ENCODE measurements at regions not wholly inside any gene's neighbourhood (a gene's known extent, or its start where the extent isn't known, plus 50 kb on each side); places are given as distances from the start of the nearest gene placed in this dataset.

DNA sequence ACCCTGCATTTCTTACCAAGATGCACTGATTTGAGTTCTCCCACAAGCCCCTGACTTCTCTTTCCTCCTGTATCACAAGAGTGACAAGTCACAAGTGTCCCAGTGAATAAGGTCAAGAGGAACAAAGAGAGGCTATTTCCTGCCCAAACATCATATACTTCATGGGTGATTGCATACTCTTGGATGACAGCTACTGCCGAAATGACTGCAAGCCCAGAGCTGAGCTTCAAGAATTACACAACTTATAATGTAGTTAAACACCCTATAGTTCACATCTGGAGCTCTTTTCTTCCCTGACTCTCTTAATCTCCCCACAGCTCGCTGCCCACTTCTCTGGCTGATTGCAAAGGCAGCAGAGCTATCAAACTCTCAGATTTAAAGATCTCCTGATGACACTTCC, 289.7 kb upstream of the PARD3B start:
- Mint-ChIP-seq H3K36me3 (no peaks in the 10 kb centered on the region), H3K27me3 (peaks cover 2% of the 10 kb centered on the region), H3K4me1 (ENCODE audit: low read depth) (no peaks in the 10 kb centered on the region), H3K27ac (no peak overlapping the region), H3K9me3 (ENCODE audit: low read depth) (no peaks in the 10 kb centered on the region), H3K4me3 (no peak overlapping the region)

DNA sequence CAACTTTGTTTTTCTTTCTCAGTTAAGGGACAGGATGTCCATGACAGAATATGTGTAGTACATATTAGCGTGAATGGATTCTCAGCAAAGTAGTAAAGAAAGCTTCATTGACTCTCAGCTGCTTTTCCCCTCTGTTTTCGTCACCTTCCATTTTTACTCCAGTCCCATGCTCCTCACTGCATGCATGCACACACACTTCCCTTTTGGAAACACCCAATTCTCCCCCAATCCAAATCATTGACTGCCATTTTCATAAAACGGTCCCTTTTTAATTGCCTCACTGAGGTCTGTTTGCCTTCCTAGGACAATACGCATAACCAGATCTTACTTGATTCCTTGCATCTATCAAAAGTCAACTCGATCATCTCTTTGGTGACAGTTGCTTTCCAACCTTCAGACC, 287.5 kb upstream of the PARD3B start:
- Mint-ChIP-seq H3K4me1 (ENCODE audit: low read depth) (no peaks in the 10 kb centered on the region), H3K9me3 (ENCODE audit: low read depth) (no peaks in the 10 kb centered on the region), H3K36me3 (no peaks in the 10 kb centered on the region), H3K4me3 (no peak overlapping the region), H3K27ac (no peak overlapping the region), H3K27me3 (peaks cover 3% of the 10 kb centered on the region)

DNA sequence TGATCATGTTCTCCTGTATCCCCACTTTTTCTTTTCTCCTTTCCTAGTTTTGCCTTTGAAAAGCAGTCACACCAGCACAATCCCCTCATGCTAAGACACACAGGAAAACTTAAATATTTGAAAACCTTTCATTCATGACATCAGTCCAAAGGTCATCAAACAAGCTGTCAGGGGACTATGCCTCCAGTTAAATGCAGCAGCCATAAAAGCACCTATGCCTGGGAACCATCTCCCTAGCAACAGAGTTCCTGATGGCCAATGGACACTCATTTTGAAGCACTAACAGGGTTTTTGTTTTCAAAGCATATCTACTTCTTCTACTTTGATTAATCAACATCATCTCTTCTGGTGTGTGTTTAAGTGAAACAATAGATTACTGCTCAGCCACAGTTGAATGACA, 286.4 kb upstream of the PARD3B start:
- Mint-ChIP-seq H3K27me3 (peaks cover 8% of the 10 kb centered on the region), H3K4me3 (no peak overlapping the region), H3K9me3 (ENCODE audit: low read depth) (no peaks in the 10 kb centered on the region), H3K27ac (no peak overlapping the region), H3K36me3 (no peaks in the 10 kb centered on the region), H3K4me1 (ENCODE audit: low read depth) (no peaks in the 10 kb centered on the region)

DNA sequence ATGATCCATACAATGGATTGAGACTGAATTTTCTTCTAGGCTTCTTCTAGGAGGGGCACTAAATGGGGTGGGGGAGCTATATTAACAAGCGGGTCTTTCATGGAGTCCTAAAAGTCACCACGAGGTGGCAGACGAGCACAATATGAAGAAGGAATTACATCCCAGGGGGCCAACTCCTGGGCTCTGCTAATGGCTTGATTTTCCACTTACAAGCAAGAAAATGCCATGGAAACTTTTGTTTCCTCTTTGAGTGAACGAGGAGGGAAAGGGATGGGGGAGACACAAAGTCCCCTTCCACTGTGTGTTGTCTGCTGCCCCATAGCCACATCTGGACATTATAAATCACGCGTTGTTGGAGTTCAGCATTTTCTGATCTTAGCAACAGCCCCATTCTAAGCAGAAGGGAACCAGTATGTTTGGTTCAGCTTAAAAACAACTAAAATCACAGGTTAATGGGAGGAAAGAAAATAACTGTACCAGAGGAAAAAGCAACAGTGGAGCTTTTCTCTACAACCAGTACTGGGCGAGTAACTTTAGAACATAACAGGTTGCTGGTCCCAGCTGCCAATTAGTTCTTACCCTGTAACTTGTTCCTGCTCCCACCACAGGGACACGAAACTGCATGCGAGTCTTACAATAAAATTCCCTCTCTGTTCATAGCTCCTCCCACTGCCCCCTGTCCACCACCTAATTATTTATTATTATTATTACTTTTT, 285.0 kb upstream of the PARD3B start:
- Mint-ChIP-seq H3K4me3 (no peak overlapping the region), H3K9me3 (ENCODE audit: low read depth) (no peaks in the 10 kb centered on the region), H3K36me3 (no peaks in the 10 kb centered on the region), H3K27ac (no peak overlapping the region), H3K27me3 (peaks cover 11% of the 10 kb centered on the region), H3K4me1 (ENCODE audit: low read depth) (no peaks in the 10 kb centered on the region)

DNA sequence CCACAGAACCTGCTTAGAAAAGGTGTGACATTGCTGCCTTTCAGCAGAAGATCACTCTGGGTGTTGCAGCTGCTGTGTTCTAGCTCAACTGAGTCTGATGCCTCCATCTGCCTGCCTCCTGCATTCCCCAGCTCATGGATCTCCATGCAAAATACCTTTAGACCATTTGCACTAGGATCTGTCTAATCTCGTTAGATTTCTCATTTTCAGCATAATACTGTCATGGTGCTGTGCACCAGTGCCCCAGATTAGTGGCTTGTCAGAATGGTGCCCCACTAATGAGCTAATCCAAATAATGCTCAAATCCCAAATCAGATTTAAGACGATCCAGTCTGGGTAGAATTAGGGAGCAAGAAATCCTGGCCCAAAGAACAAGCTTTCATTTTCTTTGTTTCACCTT, 284.4 kb upstream of the PARD3B start:
- Mint-ChIP-seq H3K4me1 (ENCODE audit: low read depth) (no peaks in the 10 kb centered on the region), H3K27ac (no peak overlapping the region), H3K9me3 (ENCODE audit: low read depth) (no peaks in the 10 kb centered on the region), H3K27me3 (peaks cover 11% of the 10 kb centered on the region), H3K4me3 (no peak overlapping the region), H3K36me3 (no peaks in the 10 kb centered on the region)

DNA sequence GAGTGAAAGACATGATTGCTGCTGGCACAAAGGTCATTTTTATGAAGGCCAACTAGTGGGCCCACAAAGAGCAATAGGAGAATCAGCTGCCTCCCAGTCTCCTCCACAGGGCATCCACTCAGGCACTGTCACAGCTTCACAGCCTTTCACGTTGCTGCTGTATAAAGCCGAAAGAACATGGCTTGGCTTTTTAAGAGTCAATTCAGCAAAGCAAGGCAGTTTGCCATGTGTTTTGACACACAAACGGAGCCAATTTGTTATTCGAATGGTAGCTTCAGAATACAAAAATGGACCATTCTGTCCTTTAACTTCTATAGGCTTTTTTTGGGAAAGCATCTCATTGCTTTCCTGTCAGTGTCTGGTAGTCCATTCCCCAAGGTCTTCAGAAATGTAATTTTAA, 283.4 kb upstream of the PARD3B start:
- Mint-ChIP-seq H3K4me1 (ENCODE audit: low read depth) (no peaks in the 10 kb centered on the region), H3K27ac (no peak overlapping the region), H3K36me3 (no peaks in the 10 kb centered on the region), H3K9me3 (ENCODE audit: low read depth) (no peaks in the 10 kb centered on the region), H3K27me3 (peaks cover 15% of the 10 kb centered on the region), H3K4me3 (no peak overlapping the region)

DNA sequence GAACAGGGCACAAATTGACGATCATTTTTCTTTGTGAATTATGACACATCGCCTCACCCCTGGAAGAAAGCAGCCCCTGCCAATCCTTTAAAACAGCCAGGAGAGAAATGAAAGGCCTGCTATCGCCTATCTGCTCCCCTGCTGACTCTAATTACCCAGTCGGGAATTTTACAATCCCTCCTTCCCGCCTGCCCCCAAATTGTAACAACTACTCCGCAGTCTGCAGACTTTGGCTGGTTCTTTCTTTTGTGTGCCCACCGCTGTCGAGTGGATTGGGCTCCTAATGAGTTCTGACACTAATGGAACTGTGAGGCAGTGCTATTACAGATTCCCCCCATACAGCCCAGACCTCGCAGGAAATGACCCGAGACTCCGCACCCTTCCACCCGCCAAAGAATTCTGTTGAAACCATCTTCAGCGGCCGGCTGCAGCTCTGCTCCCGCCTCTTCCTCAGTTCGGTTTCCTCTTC, 281.2 kb upstream of the PARD3B start:
- H3K9me3 Mint-ChIP-seq (ENCODE audit: low read depth): no peaks in the 10 kb centered on the region
- H3K27ac Mint-ChIP-seq: no peak overlapping the region
- H3K4me1 Mint-ChIP-seq (ENCODE audit: low read depth): no peaks in the 10 kb centered on the region
- no peaks in the 10 kb centered on the region for H3K36me3 Mint-ChIP-seq
- peaks cover 18% of the 10 kb centered on the region for H3K27me3 Mint-ChIP-seq
- H3K4me3 Mint-ChIP-seq: no peak overlapping the region

DNA sequence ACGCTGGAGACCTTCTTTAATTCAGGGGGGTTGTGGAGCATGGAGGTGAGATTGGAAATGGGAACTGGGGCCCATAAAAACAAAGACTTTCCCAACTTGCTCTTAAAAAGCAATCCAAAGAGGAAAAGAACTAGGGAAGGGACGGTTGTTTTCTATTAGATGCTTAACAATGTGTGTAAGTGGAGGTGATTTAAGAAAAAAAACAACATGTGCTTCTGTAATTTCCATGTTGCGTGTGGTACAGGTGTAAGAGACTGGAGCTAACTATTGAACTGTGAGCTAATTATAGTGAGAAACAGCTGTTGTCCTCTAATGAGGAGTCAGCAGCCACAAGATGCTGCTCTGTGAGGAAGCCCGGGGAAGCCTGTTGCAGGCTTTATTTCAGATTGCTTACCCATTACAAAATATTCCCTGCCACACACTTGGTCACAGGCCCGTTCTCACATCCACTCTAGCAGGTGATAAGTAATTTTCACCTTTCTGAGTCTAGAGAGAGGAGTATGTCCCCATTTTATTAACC, 280.6 kb upstream of the PARD3B start:
- Mint-ChIP-seq H3K4me1 (ENCODE audit: low read depth) (no peaks in the 10 kb centered on the region), H3K4me3 (no peak overlapping the region), H3K27me3 (peaks cover 18% of the 10 kb centered on the region), H3K36me3 (no peaks in the 10 kb centered on the region), H3K27ac (no peak overlapping the region), H3K9me3 (ENCODE audit: low read depth) (no peaks in the 10 kb centered on the region)

DNA sequence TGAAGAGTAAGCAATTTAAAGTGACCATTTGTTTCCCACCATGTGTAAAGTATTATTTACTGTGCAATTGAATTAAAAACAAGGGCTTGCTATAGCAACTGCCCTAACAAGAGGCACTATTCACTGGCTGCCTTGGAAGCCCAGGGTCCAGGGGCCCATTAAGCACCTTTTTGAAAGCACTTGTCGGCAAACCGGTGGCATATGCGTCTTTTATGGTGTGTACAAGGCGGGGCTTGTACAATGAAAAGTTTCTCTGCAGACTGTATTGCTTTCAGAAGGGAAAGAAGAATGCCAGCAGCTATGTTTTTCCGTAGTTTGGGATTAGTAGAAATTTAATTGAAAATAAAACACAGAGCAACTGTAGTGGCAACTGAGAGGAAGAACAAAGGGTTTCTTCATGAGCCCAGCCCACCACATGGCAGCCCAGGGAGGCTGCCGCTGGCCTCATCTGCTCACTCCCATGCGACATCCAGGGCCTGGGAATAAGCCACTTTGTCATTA, 279.5 kb upstream of the PARD3B start:
- Mint-ChIP-seq H3K36me3 (no peaks in the 10 kb centered on the region), H3K27ac (no peak overlapping the region), H3K9me3 (ENCODE audit: low read depth) (peaks cover 6% of the 10 kb centered on the region), H3K4me3 (no peak overlapping the region), H3K27me3 (peaks cover 16% of the 10 kb centered on the region), H3K4me1 (ENCODE audit: low read depth) (no peaks in the 10 kb centered on the region)

DNA sequence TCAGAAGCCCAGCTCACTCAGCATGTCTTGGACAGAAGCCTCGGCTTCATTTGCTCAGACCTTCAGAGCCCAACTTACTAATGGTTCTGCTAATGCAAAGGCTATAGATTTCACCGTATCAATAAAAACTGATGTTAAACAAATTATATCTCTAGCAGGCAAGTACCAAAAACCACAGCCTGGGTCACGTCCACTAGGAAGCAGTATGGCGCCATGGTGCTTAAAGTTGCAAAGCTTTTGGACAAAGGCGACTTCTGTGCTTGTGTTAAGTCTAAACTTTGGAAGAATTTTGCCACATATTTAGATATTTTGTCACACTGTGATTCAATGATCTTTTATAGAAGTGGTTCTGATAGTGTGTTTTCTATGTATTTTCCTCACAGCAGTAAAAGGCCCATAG, 276.8 kb upstream of the PARD3B start:
- Mint-ChIP-seq H3K27me3 (peaks cover 10% of the 10 kb centered on the region), H3K9me3 (ENCODE audit: low read depth) (peaks cover 9% of the 10 kb centered on the region), H3K4me3 (no peak overlapping the region), H3K36me3 (no peaks in the 10 kb centered on the region), H3K27ac (no peak overlapping the region), H3K4me1 (ENCODE audit: low read depth) (no peaks in the 10 kb centered on the region)

DNA sequence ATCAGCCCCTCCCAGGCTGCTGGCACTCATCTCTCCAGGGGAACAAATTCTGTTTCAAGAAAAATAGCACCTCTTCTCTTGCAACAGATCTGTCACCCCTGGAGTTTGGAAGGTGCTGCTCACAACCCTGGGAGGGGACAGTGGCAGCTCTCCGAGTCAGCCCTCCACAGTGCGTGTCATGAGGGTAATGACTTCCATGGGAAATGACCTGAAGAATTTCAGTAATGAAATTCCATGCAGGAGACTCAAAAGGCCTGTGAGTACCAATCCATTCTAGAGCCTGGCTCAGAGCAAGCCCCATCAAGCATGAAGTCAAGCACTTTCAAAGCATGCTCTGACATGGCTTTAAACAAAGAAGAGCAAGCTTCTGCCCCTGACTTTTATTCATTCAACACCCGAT, 276.3 kb upstream of the PARD3B start:
- no peak overlapping the region for H3K4me3 Mint-ChIP-seq
- peaks cover 10% of the 10 kb centered on the region for H3K27me3 Mint-ChIP-seq
- no peaks in the 10 kb centered on the region for H3K4me1 Mint-ChIP-seq (ENCODE audit: low read depth)
- no peaks in the 10 kb centered on the region for H3K36me3 Mint-ChIP-seq
- no peak overlapping the region for H3K27ac Mint-ChIP-seq
- peaks cover 9% of the 10 kb centered on the region for H3K9me3 Mint-ChIP-seq (ENCODE audit: low read depth)

DNA sequence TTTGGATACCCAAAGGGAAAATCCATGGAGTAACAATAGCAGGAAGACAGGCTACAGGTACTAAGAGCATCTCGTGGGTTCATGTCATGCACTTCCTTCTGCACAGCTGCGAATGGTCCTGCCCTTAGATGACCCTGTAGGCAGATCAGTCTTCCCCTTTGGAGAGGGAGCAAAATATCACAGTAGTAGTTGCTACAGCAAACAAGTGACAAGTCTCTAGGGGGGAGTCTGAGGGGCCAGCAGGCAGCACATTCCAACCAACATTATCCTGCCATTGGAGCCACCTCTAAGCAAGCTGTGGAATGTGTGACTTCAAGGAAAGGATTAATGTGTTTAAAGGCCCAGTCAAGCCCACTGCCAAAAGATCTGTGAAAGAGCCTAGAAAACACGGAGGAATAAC, 273.2 kb upstream of the PARD3B start:
- Mint-ChIP-seq H3K27ac (no peak overlapping the region), H3K27me3 (peaks cover under 1% of the 10 kb centered on the region), H3K9me3 (ENCODE audit: low read depth) (peaks cover 9% of the 10 kb centered on the region), H3K4me1 (ENCODE audit: low read depth) (no peaks in the 10 kb centered on the region), H3K36me3 (no peaks in the 10 kb centered on the region), H3K4me3 (no peak overlapping the region)

DNA sequence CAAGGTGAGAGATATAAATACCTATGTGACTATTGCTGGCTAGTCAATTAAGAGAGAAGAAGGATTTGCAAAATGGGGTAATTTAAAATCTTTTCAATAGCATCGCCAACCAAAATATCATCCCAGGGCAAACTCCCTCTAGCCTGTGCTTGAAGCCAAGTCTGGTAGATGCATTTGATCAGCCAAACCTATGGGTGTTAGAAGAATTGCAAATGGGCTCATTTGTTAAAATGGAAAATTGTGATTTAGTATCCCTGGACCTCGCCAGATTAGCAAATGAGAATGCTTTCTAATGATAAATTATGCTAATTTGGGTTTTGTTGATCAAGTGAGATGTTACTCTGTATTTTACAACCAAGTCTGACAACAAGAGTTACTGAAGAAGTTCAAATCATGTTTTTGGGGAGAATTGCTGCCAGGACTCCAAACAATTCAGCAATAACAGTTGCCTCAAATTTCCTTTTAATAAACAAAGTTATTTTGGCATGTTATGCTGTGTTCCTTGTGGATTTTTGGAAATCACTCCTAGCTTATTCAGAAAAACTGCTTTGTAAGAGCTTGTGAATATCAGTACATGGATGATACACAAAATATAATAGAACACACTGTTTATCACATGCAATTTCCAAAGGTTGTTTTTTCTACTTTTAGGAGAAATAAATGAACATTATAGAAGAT, 272.5 kb upstream of the PARD3B start:
- H3K9me3 Mint-ChIP-seq (ENCODE audit: low read depth): peaks cover 9% of the 10 kb centered on the region
- no peaks in the 10 kb centered on the region for H3K36me3 Mint-ChIP-seq
- no peak overlapping the region for H3K4me3 Mint-ChIP-seq
- no peak overlapping the region for H3K27ac Mint-ChIP-seq
- H3K4me1 Mint-ChIP-seq (ENCODE audit: low read depth): no peaks in the 10 kb centered on the region
- no peaks in the 10 kb centered on the region for H3K27me3 Mint-ChIP-seq

DNA sequence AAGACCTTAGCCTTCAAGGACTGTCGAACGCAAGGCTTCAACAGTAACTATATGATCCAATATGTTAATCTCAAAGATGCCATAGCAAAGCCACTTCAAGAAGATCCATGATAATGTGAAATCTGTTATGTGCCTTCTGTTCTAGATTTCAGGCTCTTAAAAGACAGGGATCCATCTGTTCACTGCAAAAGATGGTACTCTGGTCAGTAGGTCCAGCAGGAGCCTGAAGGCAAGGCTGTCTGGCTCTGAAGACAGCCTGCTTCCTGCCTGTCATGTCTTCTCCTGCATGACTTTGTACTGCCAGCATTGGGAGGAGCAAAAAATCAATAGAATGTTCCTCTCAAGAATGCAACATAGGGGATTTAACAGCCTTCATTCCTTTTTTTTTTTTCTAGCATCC, 270.8 kb upstream of the PARD3B start:
- Mint-ChIP-seq H3K27ac (no peak overlapping the region), H3K36me3 (no peaks in the 10 kb centered on the region), H3K4me3 (no peak overlapping the region), H3K4me1 (ENCODE audit: low read depth) (no peaks in the 10 kb centered on the region), H3K27me3 (no peaks in the 10 kb centered on the region), H3K9me3 (ENCODE audit: low read depth) (peaks cover 9% of the 10 kb centered on the region)

DNA sequence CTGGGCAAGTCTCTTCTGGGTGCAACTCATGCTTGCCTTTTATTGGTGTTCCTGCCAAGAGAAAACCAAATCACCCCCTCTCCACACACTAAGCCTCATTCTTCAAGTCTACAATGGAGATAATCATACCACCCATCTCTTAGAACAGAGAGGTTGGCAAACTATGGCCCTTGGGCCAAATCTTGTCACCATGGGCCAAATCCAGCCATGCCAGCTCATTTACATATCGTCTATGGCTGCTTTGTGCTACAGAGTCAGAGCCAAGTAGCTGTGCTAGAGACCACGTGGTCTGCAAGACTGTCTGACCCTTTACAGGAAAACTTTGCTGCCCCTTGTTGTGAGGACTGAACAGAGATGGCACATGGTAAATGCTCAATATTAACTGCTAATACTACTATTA, 270.3 kb upstream of the PARD3B start:
- Mint-ChIP-seq H3K27ac (no peak overlapping the region), H3K36me3 (no peaks in the 10 kb centered on the region), H3K27me3 (peaks cover 3% of the 10 kb centered on the region), H3K9me3 (ENCODE audit: low read depth) (peaks cover 9% of the 10 kb centered on the region), H3K4me1 (ENCODE audit: low read depth) (no peaks in the 10 kb centered on the region), H3K4me3 (no peak overlapping the region)

Data from activated naive CD8-positive, alpha-beta T cell (primary cell).